Activated T-cell treated with anti-CD3 and anti-CD28 coated beads for 48 hours (primary cell): ENCODE measurements at regions not wholly inside any gene's neighbourhood (a gene's known extent, or its start where the extent isn't known, plus 50 kb on each side); places are given as distances from the start of the nearest gene placed in this dataset.

Source experiments
- DNase-seq: peaks from one replicate; pipeline ENCODE4 v3.0.0-alpha.2; 2020; ENCODE audit warnings: low read depth

DNA sequence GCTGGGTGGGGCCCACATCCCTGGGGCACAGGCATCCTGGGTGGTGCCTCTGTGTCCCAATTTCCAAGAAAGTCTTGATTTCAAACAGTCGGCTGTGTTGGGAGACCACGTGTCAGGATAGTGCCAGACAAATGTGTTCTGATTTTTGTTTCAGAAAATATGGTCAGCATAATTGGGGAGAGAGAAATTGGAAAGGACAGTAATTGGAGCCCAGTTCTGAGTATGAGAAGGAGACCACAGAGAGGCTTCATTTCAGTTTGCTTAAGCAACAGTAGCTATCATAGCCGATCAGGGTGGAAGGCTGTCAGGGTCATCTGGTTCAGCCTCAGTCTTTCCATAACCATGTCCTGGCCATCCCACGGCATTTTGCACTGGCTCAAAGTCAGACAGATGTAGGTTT, 220.7 kb downstream of the CDC5L start:
- DNase-seq, result no peak

DNA sequence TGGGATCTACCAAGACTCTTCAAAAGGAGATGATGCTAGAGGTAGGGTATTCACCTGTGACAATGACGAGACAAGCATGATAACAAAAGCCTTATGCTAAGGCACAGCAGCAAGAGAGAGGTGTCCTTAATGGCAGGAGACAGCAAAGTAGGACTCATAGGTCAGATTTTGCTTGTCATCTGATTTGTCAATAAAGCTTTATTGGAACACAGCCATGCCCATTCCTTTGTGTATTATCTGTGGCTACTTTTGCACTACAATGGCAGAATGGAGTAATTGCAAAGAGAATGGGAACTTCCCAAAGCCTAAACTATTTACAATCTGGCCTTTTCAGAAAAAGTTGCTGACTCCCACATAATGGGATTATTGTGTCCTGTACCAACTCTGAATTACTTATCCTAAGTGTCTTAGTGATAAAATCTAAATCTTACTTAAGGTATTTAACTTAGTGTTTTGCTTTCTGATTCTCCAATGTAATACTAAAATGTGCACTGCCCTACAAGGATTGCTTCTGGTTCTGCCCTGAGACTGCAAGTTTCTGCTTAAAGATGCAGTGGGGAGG, 221.6 kb downstream of the CDC5L start:
- DNase-seq, result no peak

DNA sequence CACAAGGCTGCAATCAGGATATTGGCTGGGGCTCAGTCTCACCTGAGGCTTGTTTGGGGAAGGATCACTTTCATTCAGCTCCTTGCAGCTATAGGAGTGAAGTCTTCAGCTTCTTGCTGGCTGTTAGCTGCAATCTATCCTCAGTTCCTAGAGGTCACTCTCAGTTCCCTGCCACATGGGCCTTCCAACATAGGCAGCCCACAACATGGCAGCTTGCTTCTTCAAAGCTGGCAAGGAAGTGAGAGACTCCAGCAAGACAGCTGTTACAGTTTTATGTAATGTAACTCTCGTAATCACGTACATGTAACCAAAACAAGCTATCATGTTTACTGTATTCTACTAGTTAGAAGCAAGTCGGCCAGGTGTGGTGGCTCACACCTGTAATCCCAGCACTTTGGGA, 226.9 kb downstream of the CDC5L start:
- DNase-seq, result no peak

DNA sequence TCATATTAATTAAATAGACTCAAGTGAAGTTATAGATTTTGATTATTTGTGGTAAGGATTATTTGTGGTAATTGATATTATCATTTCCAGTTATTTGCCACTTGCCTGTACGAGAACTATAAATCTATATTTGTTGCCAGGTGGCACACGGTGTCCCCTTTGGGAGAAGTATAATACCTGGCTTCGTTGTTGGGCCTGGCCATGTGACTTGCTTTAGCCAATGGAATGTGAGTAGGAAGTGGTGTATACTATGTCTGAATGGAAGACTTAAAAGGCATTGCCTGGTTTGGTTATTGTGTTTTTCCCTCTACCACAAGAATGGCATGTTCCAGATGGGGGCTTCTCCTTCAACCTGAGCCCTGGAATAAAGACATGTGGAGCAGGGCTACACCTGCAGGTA, 228.1 kb downstream of the CDC5L start:
- no peak for DNase-seq

DNA sequence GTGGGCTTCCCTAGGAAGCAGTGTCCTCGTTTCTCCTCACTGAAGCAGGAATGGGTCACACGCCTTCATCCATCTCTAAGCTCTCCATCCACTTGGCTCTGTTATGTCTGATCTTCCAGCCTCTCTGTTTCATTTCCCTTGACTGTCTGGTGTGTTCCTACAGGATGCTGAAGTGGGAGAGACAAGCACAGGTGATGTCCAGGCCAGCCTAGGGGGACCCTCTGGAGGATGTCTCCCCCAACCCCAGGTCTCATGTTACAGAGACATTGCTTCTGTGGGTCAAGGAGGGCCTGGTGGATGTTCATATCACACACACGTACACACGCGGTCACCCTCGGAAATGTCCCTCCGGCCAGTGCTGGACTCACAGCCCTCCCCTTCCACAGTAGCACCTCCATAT, 229.9 kb downstream of the CDC5L start:
- no peak for DNase-seq

DNA sequence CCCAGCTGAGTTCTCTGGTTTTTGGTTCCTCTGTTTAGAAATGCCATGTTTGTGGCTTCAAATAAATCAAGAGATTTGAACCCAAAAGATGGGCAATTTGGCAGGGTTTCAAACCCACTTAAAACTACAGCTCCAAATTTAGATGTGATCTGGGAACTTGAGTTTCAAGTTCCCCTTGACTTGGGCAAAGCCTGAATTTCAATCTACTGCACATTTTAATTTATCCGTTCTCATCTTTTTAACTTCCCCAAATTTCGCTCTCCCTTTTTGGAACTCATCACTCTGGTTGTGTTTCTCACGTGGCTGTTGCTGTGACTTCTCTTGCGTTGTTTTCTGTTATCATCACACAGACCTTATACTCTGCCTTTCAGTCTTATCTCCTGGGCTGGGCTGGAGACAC, 230.9 kb downstream of the CDC5L start:
- no peak for DNase-seq

DNA sequence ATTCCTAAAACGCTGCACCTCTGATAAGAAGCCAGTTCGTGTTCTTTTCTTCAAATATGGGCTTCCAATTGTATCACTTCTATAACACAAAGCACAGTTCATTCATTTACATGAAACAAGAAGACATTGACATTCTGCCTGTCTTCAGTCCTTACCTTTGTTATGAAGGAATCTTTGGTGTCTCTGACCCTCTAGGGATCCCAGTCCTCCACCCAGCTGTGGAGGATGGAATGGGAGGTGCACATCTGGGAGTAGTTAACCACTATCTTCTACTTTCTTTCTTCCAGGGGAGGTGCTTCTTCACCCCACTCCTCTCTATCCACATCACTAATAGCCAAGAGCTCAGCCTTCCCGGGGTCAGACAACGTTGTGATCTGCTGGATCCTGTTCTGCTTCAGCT, 233.4 kb downstream of the CDC5L start:
- DNase-seq, result no peak

DNA sequence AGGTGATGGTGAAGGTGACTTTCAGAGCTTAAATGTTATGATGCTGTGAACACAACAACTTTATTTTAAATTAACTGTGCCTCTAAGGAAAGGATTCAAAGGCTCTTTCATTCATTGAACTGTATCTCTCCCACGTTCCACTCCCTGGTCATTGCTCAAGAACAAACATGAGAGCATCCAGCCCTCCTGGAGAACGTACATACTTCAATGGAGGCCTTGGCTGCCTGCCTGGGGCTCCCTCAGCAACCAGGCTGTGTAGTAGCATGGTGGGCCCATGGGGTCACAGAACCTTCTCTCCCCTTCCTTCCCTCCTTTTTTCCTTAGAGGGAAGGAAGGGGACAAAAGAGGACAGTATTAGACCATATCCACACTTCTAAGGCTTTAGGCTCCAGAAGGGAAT, 234.3 kb downstream of the CDC5L start:
- no peak for DNase-seq

DNA sequence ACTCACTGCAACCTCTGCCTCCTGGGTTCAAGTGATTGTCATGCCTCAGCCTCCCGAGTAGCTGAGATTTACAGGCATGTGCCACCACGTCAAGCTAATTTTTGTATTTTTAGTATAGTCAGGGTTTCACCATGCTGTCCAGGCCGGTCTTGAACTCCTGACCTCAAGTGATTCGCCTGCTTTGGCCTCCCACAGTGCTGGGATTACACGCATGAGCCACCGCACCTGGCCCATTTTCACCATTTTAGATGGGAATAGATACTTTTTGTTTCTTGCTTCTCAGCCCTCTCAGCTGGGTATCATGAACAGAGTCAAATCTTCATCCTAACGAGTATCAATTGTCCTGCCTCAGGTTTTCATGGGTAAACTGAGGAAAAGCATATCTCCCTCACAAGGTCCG, 235.0 kb downstream of the CDC5L start:
- DNase-seq, result no peak

DNA sequence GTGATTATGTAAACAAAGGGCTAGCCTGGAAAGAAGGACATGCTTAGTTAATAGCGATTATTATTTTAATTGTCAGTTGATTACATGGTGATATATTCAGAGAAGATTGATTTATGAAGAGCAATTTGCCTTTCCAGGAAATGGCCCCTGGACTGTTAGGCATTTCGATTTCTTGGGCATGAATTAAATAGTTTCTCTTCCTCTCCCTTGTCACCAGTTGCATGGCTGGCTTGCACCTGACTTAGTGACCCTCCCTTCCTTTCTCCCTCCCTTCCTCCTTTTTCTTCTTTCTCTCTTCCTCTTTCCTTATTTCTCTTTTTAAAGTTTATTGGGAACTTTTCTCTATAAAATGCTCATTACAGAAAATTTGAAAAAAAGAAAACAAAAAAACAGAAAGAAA, 235.4 kb downstream of the CDC5L start:
- DNase-seq, result no peak

DNA sequence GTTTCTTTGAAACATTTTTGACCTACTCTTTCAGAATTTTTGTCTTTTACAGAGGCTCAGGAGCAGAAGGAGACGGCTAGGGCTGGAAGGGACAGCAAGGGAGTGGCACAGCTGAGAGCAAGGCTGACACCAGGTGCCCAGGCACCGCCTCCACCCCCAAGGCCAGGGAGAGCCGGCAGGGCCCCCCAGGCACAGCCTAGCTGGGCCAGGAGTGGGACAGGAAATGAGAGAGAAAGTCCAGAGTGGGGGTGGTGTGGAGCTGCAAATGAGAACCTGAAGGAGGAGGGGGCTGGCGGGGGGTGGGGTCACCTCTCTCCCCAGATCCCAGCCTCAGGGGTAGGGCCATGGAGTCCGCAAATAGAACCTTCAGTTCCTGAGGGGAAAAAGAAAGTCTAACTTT, 236.7 kb downstream of the CDC5L start:
- no peak for DNase-seq

DNA sequence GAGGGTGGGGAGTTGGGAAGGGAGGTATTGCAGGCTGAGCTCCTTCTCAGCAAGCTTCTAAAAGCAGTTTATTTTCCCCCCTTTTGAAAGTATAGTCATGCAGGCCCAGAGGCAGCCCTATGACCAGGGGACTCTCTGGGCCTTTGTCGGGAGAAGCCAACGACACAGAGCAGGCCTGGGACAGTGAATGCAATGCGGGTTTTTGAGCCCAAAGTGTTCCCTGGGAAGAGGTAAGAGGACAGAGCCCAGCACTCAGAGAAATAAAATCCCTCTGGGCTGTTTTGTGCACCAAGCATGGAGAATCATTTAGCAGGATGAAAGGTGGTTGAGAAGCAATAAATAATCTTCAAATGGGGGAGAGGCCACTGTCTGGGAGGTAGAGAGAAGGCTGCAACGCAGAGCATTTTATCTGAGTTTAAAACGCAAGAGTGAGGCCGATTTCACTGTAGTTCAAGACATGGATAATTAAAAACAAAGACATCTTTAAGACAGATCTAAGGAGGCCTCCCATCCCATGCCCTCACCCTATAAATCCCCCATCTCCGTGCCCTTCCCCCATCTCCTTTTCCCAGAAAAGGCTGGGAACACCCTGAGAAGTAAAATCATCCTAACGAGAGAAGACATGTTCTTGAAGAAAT, 237.5 kb downstream of the CDC5L start:
- no peak for DNase-seq

DNA sequence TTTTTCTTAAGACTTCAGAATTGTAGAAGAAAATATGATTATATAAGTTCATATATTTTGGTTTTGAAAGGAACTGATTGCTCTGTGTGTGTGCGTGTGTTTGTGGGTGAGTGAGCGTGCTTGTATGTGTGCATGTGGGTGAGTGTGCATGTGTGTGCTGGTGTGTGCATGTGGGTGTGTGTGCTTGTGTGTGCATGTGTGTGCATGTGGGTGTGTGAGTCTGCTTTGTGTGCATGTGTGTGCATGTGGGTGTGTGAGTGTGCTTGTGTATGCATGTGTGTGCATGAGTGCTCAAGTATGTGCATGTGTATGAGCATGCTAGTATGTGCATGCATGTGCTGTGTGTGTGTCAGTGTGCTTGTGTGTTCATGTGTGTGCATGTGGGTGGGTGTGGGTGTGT, 238.5 kb downstream of the CDC5L start:
- no peak for DNase-seq

DNA sequence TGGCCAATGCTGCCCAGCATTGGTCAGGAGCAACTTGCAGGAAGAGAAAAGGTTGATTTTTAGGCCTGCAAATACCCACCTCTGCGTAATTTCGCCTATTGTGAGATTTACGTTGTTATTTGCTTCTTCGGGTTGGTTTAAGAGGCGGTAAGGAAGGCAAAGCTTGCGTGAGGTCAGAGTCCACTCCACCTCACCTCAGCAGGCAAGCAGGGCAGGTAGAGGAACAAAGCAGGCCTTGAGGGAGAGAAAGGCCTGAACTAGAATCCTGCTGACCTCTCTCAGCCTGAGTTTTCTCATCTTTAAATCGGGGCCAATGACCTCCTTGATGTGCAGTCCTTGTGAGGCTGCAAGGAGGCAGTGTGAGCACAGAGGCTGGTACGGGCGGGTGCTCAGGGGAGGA, 239.1 kb downstream of the CDC5L start:
- no peak for DNase-seq

DNA sequence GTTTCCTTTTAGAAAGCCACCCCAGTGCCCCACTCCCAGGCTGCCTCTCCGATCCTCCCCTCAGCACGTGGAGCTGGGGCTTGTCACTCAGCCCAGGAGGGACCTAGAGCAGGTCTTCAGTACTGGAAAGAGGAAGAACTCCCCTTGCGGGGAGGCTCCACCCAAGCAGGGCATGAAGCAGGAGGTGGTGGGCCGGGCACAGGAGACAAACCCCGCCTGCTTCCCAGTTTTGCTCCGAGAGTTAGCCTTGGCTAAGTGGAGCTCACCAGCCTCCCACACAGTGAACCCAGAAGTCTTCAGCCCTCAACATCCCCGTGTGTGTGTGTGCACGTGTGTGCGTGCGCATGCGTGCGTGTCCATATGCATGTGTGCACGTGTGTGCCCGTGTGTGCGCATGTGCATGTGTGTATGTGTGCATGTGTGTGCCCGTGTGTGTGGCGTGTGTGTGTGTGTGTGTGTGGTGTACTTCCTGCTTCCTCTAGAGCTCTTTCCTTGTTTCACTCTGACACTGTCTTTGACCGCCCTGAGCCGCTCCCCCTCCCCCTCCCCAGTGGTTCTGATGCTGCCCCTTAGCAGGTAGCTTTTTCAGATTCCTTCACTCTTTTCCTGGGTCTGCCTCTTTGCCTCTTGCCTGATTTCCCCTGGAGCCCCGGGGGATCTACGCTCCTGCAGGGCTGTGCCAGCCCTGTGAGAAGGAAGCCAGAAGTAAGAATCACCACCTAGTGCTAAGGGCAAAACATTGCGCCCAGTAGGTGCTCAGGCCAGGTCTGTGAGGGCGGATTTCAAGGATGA, 239.8 kb downstream of the CDC5L start:
- DNase-seq, result no peak

DNA sequence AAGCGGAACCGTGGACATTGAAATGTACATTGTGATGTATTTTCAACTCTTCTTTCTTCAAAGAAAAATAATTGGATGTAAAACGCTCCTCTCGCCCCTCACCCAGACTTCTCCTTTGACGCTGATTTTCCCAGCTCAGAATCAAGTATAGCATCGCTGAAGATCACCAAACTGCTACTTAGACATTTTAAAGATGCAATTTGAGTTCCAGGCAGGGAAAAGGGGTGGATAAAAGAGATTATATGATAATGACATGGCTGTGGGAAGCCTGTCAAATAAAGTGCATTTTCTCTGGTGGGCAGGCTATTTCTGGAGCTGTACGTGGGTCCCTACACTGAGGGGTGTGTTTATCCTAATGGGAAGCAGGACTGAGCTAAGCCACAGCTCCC, 240.4 kb downstream of the CDC5L start:
- DNase-seq, result no peak

DNA sequence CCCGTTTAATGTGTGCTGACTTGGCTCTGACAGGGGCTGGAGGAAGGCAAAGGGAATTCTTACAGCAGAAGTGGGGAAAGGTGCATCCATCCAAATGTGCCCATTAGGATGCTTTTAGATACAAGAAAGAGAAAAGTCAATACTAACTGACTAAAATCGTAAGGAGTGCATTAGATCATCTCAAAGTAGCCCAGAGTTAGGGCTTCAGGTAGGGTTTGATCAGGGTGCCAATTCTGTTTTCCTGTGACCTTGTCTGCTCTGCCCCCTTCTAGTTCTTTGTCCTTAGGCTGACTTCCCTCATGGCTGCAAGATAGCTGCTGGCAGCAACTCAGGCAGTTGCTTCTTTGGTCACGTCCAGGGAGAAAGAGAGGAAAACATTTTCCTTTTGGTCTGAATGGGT, 240.8 kb downstream of the CDC5L start:
- DNase-seq, result no peak

DNA sequence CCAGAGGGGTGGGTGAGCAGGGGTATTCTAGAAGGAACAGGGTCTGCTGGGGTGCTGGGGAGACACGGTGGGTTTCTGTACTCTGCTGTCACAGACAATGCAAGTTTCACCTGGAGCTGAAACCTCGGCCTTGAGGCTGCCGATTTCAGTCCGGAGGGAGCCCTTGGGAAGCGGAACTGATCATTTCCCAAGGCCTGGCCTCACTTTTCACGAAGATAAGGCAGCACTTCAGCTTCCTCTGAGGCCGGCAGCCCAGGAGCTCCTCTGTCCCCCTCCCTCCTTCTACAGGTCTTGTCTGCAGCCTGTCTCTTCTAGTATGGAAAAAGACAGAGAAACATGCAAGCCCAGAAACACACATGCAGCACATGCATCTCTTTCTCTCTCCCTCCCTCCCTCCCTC, 242.1 kb downstream of the CDC5L start:
- DNase-seq, result no peak

DNA sequence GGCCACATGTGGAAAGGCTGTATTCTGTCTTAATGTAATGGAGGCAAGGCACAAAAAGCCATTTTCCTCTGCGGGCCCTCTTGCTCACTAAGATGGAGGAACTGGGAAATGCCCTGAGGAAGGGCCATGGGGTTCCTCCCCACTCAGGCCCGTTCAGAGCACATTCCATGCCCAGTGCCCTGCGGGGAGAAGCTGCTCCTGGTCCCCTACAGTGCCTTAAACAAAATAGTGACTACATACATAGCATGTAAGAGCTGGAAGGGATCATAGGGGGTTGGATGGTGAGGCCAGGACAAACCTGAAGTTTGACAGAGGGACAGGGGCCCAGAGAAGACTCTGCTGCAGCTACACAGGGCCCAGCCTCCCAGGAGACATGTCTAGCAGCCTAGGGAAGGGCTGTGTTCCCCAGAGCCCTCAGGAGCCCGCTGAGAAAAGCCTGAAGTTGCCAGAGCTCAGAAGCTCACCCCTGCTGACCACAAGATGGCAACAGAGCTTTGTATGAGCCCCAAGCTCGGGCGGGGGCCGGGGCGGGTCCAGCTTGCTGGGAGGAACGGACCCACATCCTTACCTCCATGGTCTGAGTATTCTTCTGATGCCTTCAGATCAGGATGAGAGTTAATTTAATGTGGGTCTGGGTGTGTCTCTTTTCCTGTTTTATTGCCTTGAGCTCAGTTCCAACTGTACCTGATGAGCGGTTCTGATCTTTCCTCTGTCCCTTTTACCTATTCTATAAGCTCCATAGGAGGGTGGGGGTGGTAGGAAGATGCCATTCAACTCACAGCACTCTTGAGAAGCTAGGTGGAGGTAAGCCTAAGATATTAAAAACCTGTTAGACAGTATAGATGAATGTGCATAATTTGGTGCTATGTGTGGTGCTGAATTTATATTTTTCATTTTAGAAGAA, 242.9 kb downstream of the CDC5L start:
- peak; percentile 28 for DNase-seq

DNA sequence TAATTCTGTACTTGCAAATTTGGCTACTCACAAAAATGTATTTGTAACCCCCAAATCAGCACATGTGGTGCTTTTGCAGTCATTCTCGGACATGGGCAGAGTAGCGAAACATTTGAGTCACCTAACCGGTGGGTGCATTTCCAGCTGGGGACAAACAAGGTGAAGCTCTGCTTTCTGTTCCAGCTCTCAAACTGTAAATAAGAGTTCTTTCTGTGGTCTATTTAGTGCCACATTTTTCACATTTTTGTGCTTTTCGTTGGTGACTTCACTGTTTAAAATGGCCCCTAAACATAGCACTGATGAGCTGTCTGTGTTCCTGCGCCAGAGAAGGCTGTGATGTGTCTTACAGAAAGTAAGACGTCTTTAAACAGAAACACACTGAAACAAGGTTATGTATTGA, 244.5 kb downstream of the CDC5L start:
- no peak for DNase-seq

DNA sequence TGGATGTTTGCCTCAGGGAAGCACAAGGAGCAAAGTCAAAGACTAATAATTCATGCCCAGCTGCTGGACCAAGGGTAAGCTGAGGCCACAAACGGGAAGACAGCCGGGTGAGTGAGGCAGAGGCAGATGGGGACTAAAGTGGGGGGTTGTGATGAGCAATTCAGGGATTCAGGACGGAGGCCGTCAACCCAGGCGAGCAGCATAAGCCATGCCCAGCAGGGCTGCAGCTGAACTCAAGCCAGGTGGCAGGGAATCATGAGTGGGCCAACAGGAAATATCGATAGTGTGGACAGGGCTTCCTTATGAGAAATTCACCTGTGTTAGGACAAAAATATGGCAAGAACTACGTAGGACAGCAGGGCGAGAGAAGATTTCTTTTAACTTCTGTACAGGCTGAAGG, 246.8 kb downstream of the CDC5L start:
- no peak for DNase-seq

DNA sequence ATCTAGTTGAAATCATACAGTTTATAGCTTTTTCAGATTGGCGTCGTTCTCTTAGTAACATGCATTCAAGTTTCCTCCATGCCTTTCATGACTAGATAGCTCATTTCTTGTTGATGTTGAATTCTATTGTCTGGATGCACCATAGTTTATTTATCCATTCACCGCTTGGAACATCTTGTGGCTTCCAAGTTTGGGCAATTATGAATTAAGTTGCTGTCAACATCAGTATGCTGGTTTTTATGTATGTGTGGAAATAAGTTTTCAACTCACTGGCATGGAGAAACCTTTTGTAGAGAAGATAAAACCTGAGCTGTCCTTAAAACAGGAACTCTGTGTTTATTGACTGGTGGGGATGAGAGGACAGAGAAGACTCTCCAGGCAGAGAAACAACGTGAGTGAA, 248.0 kb downstream of the CDC5L start:
- no peak for DNase-seq
